Thyroid gland (tissue), 4 donors: ENCODE measurements at regions not wholly inside any gene's neighbourhood (a gene's known extent, or its start where the extent isn't known, plus 50 kb on each side); places are given as distances from the start of the nearest gene placed in this dataset.

Source experiments
- POLR2A ChIP-seq, 2 donors: fragments of 450-650 bp; IDR thresholded peaks; one replicate each; pipeline ENCODE4 v1.6.1; 2017; ENCODE audit warnings: antibody characterized with exemption in 2 of 2, mild to moderate bottlenecking in 2 of 2, moderate library complexity in 1 of 2
- TF ChIP-seq, protein P1 (sequence below), 6 experiments: fragments of 200-600 bp in 3 of 6; fragments of 450-650 bp in 3 of 6; sonication (generic) in 3 of 6; IDR thresholded peaks; one replicate each; pipeline ENCODE4 v1.5.1; 2016 to 2019; ENCODE audit warnings: antibody characterized with exemption in 6 of 6, mild to moderate bottlenecking in 2 of 6, inconsistent platforms in 1 of 6, moderate library complexity in 1 of 6

DNA sequence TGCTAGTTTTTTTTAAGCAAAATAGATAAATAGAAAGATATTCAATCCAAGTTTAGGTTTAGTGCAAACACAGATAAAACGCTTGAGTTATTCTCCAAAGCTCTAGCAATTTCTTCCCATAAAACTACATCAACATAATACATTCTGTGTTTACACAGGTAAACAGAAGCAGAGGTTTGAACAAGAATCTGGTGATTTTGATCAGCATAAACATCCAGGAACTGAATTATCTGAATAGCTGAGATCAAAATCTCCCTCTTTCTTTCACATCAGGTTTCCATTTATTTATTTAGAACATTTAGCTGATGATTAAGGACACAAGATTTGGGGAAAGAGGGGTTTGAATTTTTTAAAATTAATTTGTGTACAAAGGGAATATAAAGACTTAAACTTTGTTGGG, 1564.6 kb downstream of the MRPL39 start:
- TF ChIP-seq POLR2A (IDR thresholded peaks at IDR 0.05), result no peak
- TF ChIP-seq, protein P1, sequence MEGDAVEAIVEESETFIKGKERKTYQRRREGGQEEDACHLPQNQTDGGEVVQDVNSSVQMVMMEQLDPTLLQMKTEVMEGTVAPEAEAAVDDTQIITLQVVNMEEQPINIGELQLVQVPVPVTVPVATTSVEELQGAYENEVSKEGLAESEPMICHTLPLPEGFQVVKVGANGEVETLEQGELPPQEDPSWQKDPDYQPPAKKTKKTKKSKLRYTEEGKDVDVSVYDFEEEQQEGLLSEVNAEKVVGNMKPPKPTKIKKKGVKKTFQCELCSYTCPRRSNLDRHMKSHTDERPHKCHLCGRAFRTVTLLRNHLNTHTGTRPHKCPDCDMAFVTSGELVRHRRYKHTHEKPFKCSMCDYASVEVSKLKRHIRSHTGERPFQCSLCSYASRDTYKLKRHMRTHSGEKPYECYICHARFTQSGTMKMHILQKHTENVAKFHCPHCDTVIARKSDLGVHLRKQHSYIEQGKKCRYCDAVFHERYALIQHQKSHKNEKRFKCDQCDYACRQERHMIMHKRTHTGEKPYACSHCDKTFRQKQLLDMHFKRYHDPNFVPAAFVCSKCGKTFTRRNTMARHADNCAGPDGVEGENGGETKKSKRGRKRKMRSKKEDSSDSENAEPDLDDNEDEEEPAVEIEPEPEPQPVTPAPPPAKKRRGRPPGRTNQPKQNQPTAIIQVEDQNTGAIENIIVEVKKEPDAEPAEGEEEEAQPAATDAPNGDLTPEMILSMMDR (IDR thresholded peaks at IDR 0.05), result no peak
